K562 (cell line): ENCODE measurements at regions not wholly inside any gene's neighbourhood (a gene's known extent, or its start where the extent isn't known, plus 50 kb on each side); places are given as distances from the start of the nearest gene placed in this dataset.

ENCODE experiments used
- JUNB ChIP-seq: fragments of 450-650 bp; formaldehyde crosslinking; conservative IDR thresholded peaks from 2 replicates; pipeline ENCODE4 v1.4.0; 2020; ENCODE audit warnings: mild to moderate bottlenecking
- POLR3A ChIP-seq: IDR thresholded peaks from 2 replicates; pipeline ENCODE4 v1.6.1; 2011; ENCODE audit warnings: borderline replicate concordance, mild to moderate bottlenecking, moderate library complexity; ENCODE audit not compliant: insufficient read length, insufficient read depth; ENCODE audit errors: extremely low read depth
- SIN3B ChIP-seq: fragments of 450-650 bp; IDR thresholded peaks from 2 replicates; pipeline ENCODE4 v1.6.1; 2017; ENCODE audit warnings: low read depth, mild to moderate bottlenecking, moderate library complexity
- STAG1 ChIP-seq: sonication (generic); formaldehyde crosslinking; IDR thresholded peaks from 2 replicates; pipeline ENCODE4 v1.5.0; 2020; ENCODE audit warnings: missing genetic modification reagents, borderline replicate concordance
- TBP ChIP-seq: optimal IDR thresholded peaks from 2 replicates; pipeline ENCODE3; 2011; ENCODE audit warnings: low read depth, low read length, improper control_type of control experiment
- ZNF512 ChIP-seq: IDR thresholded peaks from 2 replicates; pipeline ENCODE4 v1.6.1; 2016; ENCODE audit warnings: missing genetic modification characterization, missing compliant biosample characterization
- TF ChIP-seq, protein P1 (sequence below), 3 experiments: IDR thresholded peaks in 2 of 3; conservative IDR thresholded peaks in 1 of 3; 2 replicates each; pipeline ENCODE4 v1.5.1; 2011 to 2012; ENCODE audit warnings: low read length in 3 of 3, mild to moderate bottlenecking in 3 of 3, control low read depth in 2 of 3, improper control_type of control experiment in 1 of 3, inconsistent platforms in 1 of 3, low read depth in 1 of 3, mixed read lengths in 1 of 3, moderate library complexity in 1 of 3; ENCODE audit not compliant: insufficient read depth in 2 of 3
- TF ChIP-seq, protein P2 (sequence below): fragments of 250-450 bp; sonication (Bioruptor Pico); IDR thresholded peaks from 2 replicates; pipeline ENCODE4 v1.8.0; 2021; ENCODE audit warnings: moderate library complexity, mild to moderate bottlenecking, inconsistent platforms

DNA sequence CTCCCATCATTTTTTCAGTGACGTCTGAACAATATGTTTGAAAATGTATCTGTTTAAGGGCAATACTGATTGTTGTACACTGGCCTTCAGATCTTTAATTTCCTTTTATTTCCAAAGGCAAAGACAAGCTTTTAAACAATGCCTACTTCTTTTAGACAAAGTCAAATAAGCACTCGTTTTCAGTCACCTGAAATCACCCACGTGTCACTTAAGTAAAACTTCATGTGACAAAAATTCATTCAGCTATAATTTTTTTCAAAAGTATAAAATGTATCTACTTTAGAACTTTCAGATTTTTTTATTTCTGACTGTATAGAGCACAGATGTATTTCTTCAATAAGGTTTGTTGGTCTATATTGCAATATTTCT lies 113.5 kb upstream of the BEND6 start:
- TF ChIP-seq, protein P1, sequence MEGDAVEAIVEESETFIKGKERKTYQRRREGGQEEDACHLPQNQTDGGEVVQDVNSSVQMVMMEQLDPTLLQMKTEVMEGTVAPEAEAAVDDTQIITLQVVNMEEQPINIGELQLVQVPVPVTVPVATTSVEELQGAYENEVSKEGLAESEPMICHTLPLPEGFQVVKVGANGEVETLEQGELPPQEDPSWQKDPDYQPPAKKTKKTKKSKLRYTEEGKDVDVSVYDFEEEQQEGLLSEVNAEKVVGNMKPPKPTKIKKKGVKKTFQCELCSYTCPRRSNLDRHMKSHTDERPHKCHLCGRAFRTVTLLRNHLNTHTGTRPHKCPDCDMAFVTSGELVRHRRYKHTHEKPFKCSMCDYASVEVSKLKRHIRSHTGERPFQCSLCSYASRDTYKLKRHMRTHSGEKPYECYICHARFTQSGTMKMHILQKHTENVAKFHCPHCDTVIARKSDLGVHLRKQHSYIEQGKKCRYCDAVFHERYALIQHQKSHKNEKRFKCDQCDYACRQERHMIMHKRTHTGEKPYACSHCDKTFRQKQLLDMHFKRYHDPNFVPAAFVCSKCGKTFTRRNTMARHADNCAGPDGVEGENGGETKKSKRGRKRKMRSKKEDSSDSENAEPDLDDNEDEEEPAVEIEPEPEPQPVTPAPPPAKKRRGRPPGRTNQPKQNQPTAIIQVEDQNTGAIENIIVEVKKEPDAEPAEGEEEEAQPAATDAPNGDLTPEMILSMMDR (IDR thresholded peaks at IDR 0.05 in 2 of 3, conservative IDR thresholded peaks at IDR 0.05 in 1 of 3; ENCODE audit: insufficient read depth in 2 of 3, low read depth in 1 of 3, low read length in 3 of 3): no peak
- TF ChIP-seq SIN3B (no peak), JUNB (no peak), STAG1 (CRISPR knock-in tag) (no peak), ZNF512 (tag) (no peak), POLR3A (no peak), TBP (no peak)
- TF ChIP-seq, protein P2, sequence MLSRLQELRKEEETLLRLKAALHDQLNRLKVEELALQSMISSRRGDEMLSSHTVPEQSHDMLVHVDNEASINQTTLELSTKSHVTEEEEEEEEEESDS (CRISPR knock-in tag): no peak
